Neural cell (in vitro differentiated cells): ENCODE measurements at regions not wholly inside any gene's neighbourhood (a gene's known extent, or its start where the extent isn't known, plus 50 kb on each side); places are given as distances from the start of the nearest gene placed in this dataset.

Source experiments
- H2AFZ ChIP-seq: fragments of 200-600, 300-800 bp; sonication (generic), shearing (Covaris generic); 2 replicates; pipeline ENCODE4 v1.6.0; 2014; ENCODE audit warnings: low read depth, mild to moderate bottlenecking, antibody characterized with exemption, low read length, moderate library complexity
- H3F3A ChIP-seq: fragments of 200-600 bp; shearing (Covaris generic); 2 replicates; pipeline ENCODE4 v1.6.1; 2016; ENCODE audit warnings: mild to moderate bottlenecking, moderate library complexity, mixed read lengths, antibody characterized with exemption, low read length; ENCODE audit not compliant: insufficient read depth, poor library complexity, severe bottlenecking
- H3K27ac ChIP-seq: fragments of 200-600, 300-800 bp; sonication (generic), shearing (Covaris generic); 2 replicates; pipeline ENCODE4 v1.5.1; 2014; ENCODE audit warnings: mild to moderate bottlenecking, low read length, moderate library complexity
- H3K27me3 ChIP-seq: fragments of 300-800, 200-600 bp; sonication (generic), shearing (Covaris generic); 2 replicates; pipeline ENCODE4 v1.6.0; 2014; ENCODE audit warnings: mild to moderate bottlenecking, low read depth, low read length, moderate library complexity; ENCODE audit not compliant: insufficient read depth
- H3K36me3 ChIP-seq: fragments of 300-800, 200-600 bp; sonication (generic), shearing (Covaris generic); 2 replicates; pipeline ENCODE4 v1.5.1; 2014; ENCODE audit warnings: mild to moderate bottlenecking, antibody characterized with exemption, low read length, moderate library complexity; ENCODE audit not compliant: insufficient read depth
- H3K4me2 ChIP-seq: fragments of 300-800, 200-600 bp; sonication (generic), shearing (Covaris generic); 2 replicates; pipeline ENCODE4 v1.6.0; 2014; ENCODE audit warnings: mild to moderate bottlenecking, low read length
- H3K4me3 ChIP-seq: fragments of 300-800, 200-600 bp; sonication (generic), shearing (Covaris generic); 2 replicates; pipeline ENCODE4 v1.5.1; 2014; ENCODE audit warnings: mild to moderate bottlenecking, low read length, moderate library complexity
- H3K79me2 ChIP-seq: fragments of 200-600 bp; shearing (Covaris generic); replicated peaks from 2 replicates; pipeline ENCODE4 v1.6.0; 2014; ENCODE audit warnings: mild to moderate bottlenecking, low read length, moderate library complexity; ENCODE audit not compliant: insufficient read depth
- H3K9ac ChIP-seq: fragments of 300-800, 200-600 bp; sonication (generic), shearing (Covaris generic); 2 replicates; pipeline ENCODE4 v1.6.1; 2016; ENCODE audit warnings: mild to moderate bottlenecking, low read length, mixed read lengths
- H3K9me2 ChIP-seq: fragments of 200-600 bp; shearing (Covaris generic); 2 replicates; pipeline ENCODE4 v1.6.1; 2016; ENCODE audit warnings: mild to moderate bottlenecking, low read length, mixed read lengths; ENCODE audit not compliant: insufficient read depth
- H3K9me3 ChIP-seq: fragments of 200-600, 300-800 bp; sonication (generic), shearing (Covaris generic); 2 replicates; pipeline ENCODE4 v1.6.1; 2016; ENCODE audit warnings: mild to moderate bottlenecking, mixed run types, low read length, moderate library complexity, mixed read lengths
- H4K20me1 ChIP-seq: fragments of 200-600 bp; shearing (Covaris generic); 2 replicates; pipeline ENCODE4 v1.6.1; 2016; ENCODE audit warnings: mild to moderate bottlenecking, mixed run types; ENCODE audit not compliant: insufficient read depth
- EP300 ChIP-seq: fragments of 450-650 bp; conservative IDR thresholded peaks from 2 replicates; pipeline ENCODE4 v1.6.1; 2014; ENCODE audit warnings: antibody characterized with exemption, mild to moderate bottlenecking, moderate library complexity; ENCODE audit not compliant: poor library complexity, severe bottlenecking
- EZH2 ChIP-seq: fragments of 200-600, 300-800 bp; shearing (Covaris generic), sonication (generic); IDR thresholded peaks from 2 replicates; pipeline ENCODE4 v1.6.1; 2014; ENCODE audit warnings: antibody characterized with exemption, low read length, borderline replicate concordance, mild to moderate bottlenecking; ENCODE audit not compliant: insufficient read depth, poor library complexity, severe bottlenecking
- MXI1 ChIP-seq: fragments of 450-650 bp; conservative IDR thresholded peaks from 2 replicates; pipeline ENCODE4 v1.6.1; 2014; ENCODE audit warnings: antibody characterized with exemption, mild to moderate bottlenecking; ENCODE audit not compliant: poor library complexity, severe bottlenecking
- POLR2AphosphoS5 ChIP-seq: IDR thresholded peaks from 2 replicates; pipeline ENCODE4 v1.6.1; 2012
- RAD21 ChIP-seq: fragments of 450-650 bp; conservative IDR thresholded peaks from 2 replicates; pipeline ENCODE4 v1.6.1; 2014; ENCODE audit warnings: antibody characterized with exemption, mild to moderate bottlenecking, moderate library complexity
- SMC3 ChIP-seq: fragments of 450-650 bp; conservative IDR thresholded peaks from 2 replicates; pipeline ENCODE4 v1.6.1; 2014; ENCODE audit warnings: antibody characterized with exemption, mild to moderate bottlenecking, moderate library complexity; ENCODE audit not compliant: poor library complexity
- TAF1 ChIP-seq: IDR thresholded peaks from 2 replicates; pipeline ENCODE4 v1.6.1; 2012; ENCODE audit warnings: low read depth
- TF ChIP-seq, protein P1 (sequence below): IDR thresholded peaks from 2 replicates; pipeline ENCODE4 v1.6.1; 2012; ENCODE audit warnings: borderline replicate concordance
- TF ChIP-seq, protein P2 (sequence below): fragments of 450-650 bp; IDR thresholded peaks from 2 replicates; pipeline ENCODE4 v1.5.1; 2014; ENCODE audit warnings: antibody characterized with exemption, mild to moderate bottlenecking, moderate library complexity; ENCODE audit not compliant: poor library complexity, severe bottlenecking

- H2AFZ ChIP-seq = no peak overlapping the region
- H3F3A ChIP-seq = no peaks in the 10 kb centered on the region
- H3K27me3 ChIP-seq = no peaks in the 10 kb centered on the region
- no peak overlapping the region for H3K9ac ChIP-seq
- no peaks in the 10 kb centered on the region for H3K79me2 ChIP-seq
- H3K9me3 ChIP-seq = no peaks in the 10 kb centered on the region
- no peaks in the 10 kb centered on the region for H3K9me2 ChIP-seq
- H3K27ac ChIP-seq = no peak overlapping the region
- no peak for TF ChIP-seq EP300
- TF ChIP-seq RAD21 = no peak
- TF ChIP-seq EZH2 = no peak
- no peaks in the 10 kb centered on the region for H3K36me3 ChIP-seq
- no peak overlapping the region for H3K4me2 ChIP-seq
- H4K20me1 ChIP-seq = no peaks in the 10 kb centered on the region
- no peak overlapping the region for H3K4me3 ChIP-seq
Observed at GRCh38 chrX:21266949-21267348, 107.3 kb upstream of the CNKSR2 start.

DNA sequence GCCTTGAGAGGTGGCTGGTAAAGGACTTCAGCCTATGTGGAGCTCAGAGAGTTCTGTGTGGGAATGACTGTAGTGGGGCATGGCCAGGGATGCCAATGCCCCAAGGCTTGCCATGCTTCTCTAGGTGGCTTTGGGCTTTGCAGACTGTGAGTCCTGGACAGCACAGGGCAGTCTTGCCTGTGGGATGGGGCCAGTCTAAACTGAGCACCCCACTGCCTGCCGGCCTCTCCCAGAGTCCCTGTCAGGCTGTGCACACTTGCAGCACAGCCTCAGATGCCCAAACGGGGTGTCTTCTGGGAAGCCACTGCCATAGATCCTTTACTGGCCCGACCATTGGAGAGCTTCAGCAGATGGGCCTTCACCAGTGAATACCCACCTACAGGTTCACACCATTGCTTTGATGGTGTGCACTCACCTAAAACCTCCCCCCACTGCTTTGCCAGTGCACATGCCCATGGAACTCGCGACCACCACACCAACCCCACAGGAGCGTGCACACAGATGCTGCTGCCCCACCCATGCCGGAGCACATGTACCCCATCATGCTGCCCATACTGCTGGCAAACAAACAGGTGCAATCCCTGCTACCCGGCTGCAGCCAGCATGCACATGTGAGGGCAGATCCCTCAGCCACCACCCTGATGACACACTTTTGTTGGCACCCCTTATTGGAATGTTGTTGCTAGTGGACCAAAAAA is 97.3 kb upstream of the CNKSR2 start:
- no peaks in the 10 kb centered on the region for H3K9me3 ChIP-seq
- TF ChIP-seq POLR2AphosphoS5 (no peak), MXI1 (no peak), RAD21 (no peak)
- TF ChIP-seq, protein P1, sequence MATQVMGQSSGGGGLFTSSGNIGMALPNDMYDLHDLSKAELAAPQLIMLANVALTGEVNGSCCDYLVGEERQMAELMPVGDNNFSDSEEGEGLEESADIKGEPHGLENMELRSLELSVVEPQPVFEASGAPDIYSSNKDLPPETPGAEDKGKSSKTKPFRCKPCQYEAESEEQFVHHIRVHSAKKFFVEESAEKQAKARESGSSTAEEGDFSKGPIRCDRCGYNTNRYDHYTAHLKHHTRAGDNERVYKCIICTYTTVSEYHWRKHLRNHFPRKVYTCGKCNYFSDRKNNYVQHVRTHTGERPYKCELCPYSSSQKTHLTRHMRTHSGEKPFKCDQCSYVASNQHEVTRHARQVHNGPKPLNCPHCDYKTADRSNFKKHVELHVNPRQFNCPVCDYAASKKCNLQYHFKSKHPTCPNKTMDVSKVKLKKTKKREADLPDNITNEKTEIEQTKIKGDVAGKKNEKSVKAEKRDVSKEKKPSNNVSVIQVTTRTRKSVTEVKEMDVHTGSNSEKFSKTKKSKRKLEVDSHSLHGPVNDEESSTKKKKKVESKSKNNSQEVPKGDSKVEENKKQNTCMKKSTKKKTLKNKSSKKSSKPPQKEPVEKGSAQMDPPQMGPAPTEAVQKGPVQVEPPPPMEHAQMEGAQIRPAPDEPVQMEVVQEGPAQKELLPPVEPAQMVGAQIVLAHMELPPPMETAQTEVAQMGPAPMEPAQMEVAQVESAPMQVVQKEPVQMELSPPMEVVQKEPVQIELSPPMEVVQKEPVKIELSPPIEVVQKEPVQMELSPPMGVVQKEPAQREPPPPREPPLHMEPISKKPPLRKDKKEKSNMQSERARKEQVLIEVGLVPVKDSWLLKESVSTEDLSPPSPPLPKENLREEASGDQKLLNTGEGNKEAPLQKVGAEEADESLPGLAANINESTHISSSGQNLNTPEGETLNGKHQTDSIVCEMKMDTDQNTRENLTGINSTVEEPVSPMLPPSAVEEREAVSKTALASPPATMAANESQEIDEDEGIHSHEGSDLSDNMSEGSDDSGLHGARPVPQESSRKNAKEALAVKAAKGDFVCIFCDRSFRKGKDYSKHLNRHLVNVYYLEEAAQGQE = no peak
- no peaks in the 10 kb centered on the region for H3K27me3 ChIP-seq
- H3K4me3 ChIP-seq = no peak overlapping the region
- H3K4me2 ChIP-seq = no peak overlapping the region
- H4K20me1 ChIP-seq = no peaks in the 10 kb centered on the region
- H3K79me2 ChIP-seq = no peaks in the 10 kb centered on the region
- H3K9ac ChIP-seq = no peak overlapping the region
- no peaks in the 10 kb centered on the region for H3F3A ChIP-seq
- no peaks in the 10 kb centered on the region for H3K9me2 ChIP-seq
- H3K27ac ChIP-seq = no peak overlapping the region
- H2AFZ ChIP-seq = no peak overlapping the region
- H3K36me3 ChIP-seq = no peaks in the 10 kb centered on the region

GRCh38 chrX:21289232-21289631 is 85.0 kb upstream of the CNKSR2 start:
- Histone ChIP-seq H3K27me3 (no peaks in the 10 kb centered on the region), H3K9me3 (no peaks in the 10 kb centered on the region), H3K79me2 (no peaks in the 10 kb centered on the region), H3K9me2 (no peaks in the 10 kb centered on the region), H3K27ac (no peak overlapping the region), H3K4me2 (no peak overlapping the region), H3K9ac (no peak overlapping the region), H3K4me3 (no peak overlapping the region), H4K20me1 (no peaks in the 10 kb centered on the region), H3F3A (no peaks in the 10 kb centered on the region), H2AFZ (no peak overlapping the region), H3K36me3 (no peaks in the 10 kb centered on the region)
- TF ChIP-seq TAF1 (no peak), POLR2AphosphoS5 (no peak), EZH2 (no peak), RAD21 (no peak), MXI1 (no peak), SMC3 (no peak), EP300 (no peak)
- TF ChIP-seq, protein P2, sequence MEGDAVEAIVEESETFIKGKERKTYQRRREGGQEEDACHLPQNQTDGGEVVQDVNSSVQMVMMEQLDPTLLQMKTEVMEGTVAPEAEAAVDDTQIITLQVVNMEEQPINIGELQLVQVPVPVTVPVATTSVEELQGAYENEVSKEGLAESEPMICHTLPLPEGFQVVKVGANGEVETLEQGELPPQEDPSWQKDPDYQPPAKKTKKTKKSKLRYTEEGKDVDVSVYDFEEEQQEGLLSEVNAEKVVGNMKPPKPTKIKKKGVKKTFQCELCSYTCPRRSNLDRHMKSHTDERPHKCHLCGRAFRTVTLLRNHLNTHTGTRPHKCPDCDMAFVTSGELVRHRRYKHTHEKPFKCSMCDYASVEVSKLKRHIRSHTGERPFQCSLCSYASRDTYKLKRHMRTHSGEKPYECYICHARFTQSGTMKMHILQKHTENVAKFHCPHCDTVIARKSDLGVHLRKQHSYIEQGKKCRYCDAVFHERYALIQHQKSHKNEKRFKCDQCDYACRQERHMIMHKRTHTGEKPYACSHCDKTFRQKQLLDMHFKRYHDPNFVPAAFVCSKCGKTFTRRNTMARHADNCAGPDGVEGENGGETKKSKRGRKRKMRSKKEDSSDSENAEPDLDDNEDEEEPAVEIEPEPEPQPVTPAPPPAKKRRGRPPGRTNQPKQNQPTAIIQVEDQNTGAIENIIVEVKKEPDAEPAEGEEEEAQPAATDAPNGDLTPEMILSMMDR = no peak
- TF ChIP-seq, protein P1 = no peak
